Erythroblast (primary cell): ENCODE measurements at regions not wholly inside any gene's neighbourhood (a gene's known extent, or its start where the extent isn't known, plus 50 kb on each side); places are given as distances from the start of the nearest gene placed in this dataset.
"Not testable (repeated sequence)": the region's sequence is repeated elsewhere in the genome, so short reads cannot be mapped to it uniquely, and the experiment has no call there.

Experiments used
- DNase-seq, 2 experiments: peaks; one replicate each; lab custom pipeline; 2025; lab: John Stamatoyannopoulos, UW
- GATA1 ChIP-seq: IDR thresholded peaks from 2 replicates; pipeline ENCODE4 v1.6.1; 2011; ENCODE audit warnings: low read depth, mild to moderate bottlenecking, control low read depth, low read length, moderate library complexity
- POLR2A ChIP-seq: IDR thresholded peaks from 2 replicates; pipeline ENCODE4 v1.6.1; 2011; ENCODE audit warnings: mild to moderate bottlenecking, low read length

DNA sequence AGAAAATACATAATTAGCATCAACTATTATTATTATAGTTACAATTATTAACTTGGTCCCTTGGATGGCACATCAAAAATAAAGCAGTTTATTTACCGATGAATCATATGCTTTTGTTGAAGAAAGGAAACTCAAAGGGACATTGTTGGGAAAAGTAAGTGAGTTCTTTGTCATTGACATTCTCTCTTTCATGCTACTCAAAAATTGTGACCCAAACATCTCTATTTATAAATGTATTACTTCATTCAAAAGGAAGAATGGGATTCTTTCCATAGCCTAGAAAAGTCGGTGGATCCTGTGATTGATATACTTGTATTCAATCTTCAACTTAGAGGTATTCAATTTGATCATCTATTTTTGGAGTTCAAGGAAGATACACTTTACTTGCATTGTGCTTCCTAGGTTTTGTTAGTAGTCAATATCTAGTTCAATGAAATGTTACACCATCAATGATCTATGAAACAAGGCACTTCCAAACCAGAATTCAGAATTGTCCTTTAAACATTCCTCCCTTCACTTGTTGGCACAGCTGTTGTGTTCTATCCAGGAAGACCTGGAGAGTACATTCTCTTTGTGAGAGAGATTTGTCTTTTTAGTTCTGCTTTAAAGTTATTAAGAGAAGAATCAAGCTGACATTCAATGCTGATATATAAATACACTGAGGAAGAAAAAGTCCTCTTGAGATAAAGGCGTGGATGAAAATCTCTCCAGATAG lies 235.2 kb downstream of the TMEM26 start:
- TF ChIP-seq POLR2A (no peak), GATA1 (no peak)
- no peak for DNase-seq

DNA sequence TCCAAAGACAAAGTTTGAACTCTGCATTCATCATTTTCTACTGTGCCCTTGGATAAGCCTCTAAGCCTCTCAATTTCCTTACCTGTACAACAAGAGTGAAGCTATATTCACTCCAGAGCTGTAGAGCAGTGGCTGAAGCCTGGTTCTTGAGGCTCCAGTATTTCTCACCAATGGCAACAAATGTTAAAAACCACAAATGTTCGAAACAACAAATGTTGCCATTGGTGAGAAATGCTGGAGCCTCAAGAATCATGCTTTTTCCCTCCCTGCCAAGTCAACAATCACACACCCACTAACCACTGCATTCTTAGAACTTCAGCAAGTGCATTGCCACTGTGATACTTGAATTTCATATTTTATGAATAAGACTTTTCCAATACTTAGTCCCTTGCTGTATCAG lies 237.9 kb downstream of the TMEM26 start:
- TF ChIP-seq GATA1 (no peak), POLR2A (no peak)
- no peak for DNase-seq

DNA sequence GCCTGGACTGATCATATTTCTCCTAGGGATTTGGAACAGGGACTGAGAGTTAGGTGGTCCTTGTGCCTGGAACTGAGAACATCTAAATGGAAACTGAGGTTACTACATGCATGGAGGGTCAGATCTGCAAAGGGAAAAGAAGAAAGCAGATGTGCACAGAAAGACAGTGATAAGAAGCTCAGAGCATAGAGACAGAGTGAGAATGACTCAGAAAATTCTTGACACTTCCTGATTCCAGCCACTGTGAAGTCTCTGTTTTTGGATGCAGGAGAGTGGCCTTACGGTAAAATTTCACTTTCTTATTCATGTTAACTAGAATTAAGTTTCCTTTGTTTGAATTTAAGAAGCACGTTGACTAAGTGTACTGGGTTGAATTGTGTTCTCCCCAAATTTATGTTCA lies 241.7 kb downstream of the TMEM26 start:
- TF ChIP-seq GATA1 (no peak), POLR2A (no peak)
- no peak for DNase-seq

DNA sequence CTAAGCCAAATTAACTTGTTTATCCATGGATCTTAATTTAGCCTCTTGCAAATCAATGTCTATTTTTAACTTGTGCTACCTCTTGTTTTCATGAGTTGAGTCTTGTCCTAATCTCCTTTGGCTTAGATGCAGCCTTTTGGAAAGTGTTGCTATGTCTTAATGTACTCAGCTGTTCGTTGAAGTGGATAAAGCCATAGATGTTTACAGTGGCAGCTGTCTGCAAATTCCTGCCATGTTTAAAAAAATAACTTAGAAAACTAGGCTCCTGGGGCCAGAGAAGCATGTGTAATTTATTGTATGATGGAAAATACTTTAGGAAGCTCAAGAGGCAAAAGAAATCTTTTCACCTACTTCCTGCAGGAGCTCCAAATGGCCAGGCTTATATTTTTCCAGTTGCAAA lies 253.1 kb upstream of the RHOBTB1 start:
- no peak for DNase-seq
- no peak for TF ChIP-seq GATA1
- TF ChIP-seq POLR2A, result no peak

DNA sequence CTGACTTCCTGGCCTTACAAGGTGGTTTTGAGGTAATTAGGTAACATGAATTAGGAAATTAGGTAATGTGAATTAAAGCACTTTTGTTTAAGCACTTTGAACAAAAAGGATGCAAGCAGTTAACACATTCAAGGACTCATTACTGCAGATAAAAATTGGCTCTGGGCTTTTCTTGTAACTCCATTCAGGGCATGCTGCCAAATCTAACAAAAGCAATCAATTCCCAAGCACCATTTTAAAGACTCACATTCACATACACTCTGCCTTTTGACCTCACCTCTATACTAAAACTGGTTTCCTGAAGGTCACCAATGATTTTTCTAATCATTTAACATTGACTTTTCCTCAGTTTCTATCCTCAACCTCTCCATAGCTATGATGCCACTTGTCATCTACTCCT lies 251.2 kb upstream of the RHOBTB1 start:
- no peak for DNase-seq
- TF ChIP-seq GATA1 (no peak), POLR2A (no peak)

DNA sequence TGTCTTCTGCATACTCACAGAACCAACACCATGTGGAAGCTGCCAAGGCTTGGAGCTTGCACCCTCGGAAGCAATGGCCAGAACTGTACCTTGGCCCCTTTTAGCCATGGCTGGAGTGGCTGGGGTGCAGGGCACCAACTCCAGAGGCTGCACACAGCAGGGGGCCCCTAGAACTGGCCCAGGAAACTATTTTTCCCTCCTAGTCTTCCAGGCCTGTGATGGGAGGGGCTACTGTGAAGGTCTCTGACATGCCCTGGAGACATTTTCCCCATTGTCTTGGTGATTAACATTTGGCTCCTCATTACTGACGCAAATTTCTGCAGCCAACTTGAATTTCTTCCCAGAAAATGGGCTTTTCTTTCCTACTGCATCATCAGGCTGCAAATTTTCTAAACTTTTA lies 248.6 kb upstream of the RHOBTB1 start:
- not testable (repeated sequence) for DNase-seq

DNA sequence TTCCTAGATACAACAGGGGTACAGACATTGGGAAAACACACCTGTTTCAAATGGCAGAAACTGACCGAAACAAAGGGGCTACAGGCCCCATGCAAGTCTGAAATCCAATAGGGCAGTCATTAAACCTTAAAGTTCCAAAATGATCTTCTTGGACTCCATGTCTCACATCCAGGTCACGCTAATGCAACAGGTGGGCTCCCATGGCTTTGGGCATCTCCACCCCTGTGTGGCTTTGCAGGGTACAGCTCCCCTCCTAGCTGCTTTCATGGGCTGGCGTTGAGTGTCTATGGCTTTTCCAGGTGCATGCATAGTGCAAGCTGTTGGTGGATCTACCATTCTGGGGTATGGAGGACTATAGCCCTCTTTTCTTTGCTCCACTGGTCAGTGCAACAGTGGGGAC lies 248.1 kb upstream of the RHOBTB1 start:
- no peak for TF ChIP-seq GATA1
- no peak for TF ChIP-seq POLR2A
- DNase-seq, result no peak

DNA sequence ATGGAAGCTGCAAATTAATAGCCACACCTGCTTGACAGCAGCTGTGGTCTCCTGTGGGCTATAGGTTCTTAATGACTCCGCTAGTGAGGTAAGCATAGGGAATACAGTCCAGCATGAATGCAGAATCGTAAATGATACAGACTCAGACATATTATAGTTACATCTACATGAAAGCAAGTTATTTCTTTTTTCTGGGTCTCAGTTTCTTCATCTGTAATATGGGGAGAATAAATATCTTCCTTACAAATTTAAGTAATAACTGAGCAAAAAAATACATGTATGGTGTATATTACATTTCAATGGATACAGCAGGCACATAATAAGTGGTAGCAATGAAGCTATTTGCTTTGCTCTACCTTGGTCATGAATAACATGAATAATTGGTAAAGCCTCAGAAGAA lies 245.9 kb upstream of the RHOBTB1 start:
- DNase-seq, result no peak
- TF ChIP-seq GATA1, result no peak
- no peak for TF ChIP-seq POLR2A

DNA sequence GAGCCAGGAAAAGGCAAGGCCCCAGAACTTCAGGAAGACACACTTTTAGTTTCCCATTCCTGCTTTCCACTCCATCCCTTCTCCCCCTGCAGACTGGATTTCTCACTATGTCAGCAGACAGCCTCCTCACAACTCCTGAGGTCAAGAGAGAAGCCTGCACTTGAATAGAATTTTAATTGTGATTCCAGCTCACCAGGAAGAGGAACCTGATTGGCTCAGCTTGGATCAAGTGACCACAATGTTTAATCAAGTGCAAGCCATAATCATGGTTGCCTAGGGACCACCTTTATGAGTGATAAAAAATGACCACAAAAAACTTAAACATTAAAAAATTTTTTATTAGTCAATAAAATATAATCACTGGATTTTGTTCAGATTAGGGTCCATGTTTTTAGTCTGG lies 244.7 kb upstream of the RHOBTB1 start:
- TF ChIP-seq GATA1 (no peak), POLR2A (no peak)

DNA sequence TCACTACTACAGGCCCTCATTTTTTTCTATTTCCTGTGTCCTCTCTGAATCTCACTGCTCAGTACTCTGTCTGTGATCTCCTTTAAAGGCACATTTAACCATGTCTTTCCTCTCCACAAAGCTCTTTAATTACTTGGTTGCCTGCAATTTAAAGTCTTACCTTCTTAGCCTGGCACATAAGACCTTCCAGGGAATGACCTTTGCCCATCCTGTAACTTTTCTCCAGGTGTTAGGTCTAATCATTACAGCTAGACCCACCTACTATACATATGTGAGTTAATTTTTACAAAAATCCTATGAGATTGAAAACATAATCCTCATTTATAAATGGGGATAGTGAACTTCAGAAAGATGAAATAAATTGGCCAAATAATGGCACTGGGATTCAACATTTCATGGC lies 244.1 kb upstream of the RHOBTB1 start:
- TF ChIP-seq POLR2A (no peak), GATA1 (no peak)
- no peak for DNase-seq

More for the DNA sequence above, 244.7 kb upstream of the RHOBTB1 start:
- DNase-seq, result no peak

DNA sequence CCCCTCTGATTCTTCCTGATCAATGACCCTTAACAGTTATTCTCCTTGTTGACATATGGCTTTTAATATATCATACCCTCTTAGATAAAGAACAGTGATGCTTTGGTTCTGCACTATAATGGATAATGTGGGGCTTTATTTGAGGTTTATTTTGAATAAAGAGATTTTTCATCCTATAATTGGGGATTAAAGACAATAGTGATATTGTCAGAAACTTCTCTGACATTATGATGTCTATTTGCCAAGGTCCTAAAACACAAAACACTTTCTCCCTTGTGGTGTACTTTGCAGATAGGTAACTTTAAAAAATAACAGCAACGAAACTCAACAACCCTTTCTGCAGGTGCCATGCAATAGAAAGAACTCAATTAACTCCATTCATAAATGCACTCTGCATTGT lies 243.6 kb upstream of the RHOBTB1 start:
- TF ChIP-seq GATA1 (no peak), POLR2A (no peak)
- DNase-seq, result no peak

DNA sequence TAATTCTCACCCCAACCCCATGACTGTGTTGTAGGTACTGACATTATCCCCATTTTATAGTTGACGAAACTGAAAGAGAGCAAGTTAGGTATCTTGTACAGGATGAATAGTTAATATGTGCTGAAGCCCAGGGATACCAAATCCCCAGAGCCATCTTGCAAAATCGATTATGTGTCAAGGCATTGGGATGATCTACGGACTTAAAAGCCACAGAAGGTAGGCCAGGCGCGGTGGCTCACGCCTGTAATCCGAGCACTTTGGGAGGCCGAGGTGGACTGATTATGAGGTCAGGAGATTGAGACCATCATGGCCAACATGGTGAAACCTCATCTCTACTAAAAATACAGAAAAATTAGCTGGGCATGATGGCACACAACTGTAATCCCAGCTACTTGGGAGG lies 242.4 kb upstream of the RHOBTB1 start:
- TF ChIP-seq GATA1 (no peak), POLR2A (no peak)
- no peak for DNase-seq

DNA sequence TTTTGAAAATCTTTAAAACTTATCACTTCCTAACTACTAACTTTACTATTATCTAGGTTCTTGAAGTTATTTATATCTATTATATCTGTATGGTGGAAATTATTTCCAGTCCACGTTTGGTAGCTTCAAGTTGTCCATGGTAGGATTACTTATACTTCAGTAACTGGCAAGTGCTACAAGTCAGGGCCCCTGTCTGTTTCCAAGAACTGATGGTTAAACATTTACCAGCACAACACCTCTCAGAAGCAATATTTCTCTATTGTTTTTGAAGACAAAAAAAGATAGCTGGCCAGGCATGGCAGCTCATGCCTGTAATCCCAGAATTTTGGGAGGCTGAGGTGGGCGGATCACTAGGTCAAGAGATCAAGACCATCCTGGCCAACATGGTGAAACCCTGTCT lies 240.4 kb upstream of the RHOBTB1 start:
- TF ChIP-seq GATA1, result no peak
- TF ChIP-seq POLR2A, result no peak
- no peak for DNase-seq

DNA sequence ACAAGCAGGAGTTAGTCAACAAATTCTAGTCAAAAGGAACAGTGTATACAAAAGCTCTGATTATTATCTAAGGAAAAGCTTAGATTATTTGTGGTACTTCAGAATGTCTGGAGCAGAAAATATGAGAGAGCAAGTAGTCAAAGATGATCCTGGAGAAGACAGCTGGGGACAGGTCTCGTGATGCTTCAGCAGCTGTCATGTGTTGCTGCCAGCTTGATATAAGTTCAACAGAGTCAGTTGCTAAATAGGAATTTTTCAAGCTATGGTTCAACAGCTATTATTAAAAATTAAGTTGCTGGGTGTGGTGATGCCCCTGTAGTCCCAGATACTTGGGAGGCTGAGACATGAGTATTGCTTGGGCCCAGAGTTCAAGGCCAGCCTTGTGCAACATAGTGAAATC lies 240.0 kb upstream of the RHOBTB1 start:
- DNase-seq, result no peak
- TF ChIP-seq GATA1 (no peak), POLR2A (no peak)

DNA sequence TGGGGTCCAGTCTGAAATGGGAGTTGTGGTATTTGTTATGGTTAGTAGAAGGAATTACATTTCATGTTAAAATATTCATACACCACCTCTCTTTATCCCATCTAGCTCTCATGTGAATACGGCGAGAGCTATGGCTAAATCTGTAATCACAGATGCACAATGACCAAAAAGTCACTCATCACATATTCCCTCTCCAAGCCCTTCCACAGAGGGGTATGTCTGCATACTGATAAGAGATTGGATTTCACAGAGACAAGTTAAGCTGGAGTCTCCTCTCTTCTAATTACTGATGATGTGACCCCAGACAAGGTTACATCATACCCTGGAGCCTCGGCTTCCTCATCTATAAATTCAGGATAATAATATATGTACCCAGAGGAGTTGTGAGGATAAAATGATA lies 237.8 kb upstream of the RHOBTB1 start:
- TF ChIP-seq POLR2A (no peak), GATA1 (no peak)

More for the DNA sequence above, 237.8 kb upstream of the RHOBTB1 start:
- no peak for DNase-seq
